H1 (cell line): ENCODE measurements at regions not wholly inside any gene's neighbourhood (a gene's known extent, or its start where the extent isn't known, plus 50 kb on each side); places are given as distances from the start of the nearest gene placed in this dataset.

Experiments used
- CTCF ChIA-PET: fragments of 300-600 bp; sonication (Branson Sonifier 250); formaldehyde crosslinking; loops from one replicate; lab custom pipeline; 2021; ENCODE audit not compliant: partially characterized antibody; lab: Charles Lee
- POLR2A ChIA-PET: fragments of 300-600 bp; sonication (Branson Sonifier 250); formaldehyde crosslinking; loops from one replicate; lab custom pipeline; 2021; ENCODE audit warnings: inconsistent platforms; ENCODE audit not compliant: partially characterized antibody; lab: Charles Lee
- DNase-seq, 2 experiments: peaks; one replicate each; pipeline versions ENCODE4 v3.0.0 to v3.0.0-alpha.2; 2010 to 2022; ENCODE audit warnings: low spot score in 2 of 2, low read depth in 1 of 2, mixed read lengths in 1 of 2
- FAIRE-seq: peaks from 2 replicates; lab custom pipeline; 2011; peaks lifted over from hg19 to GRCh38; lab: Jason Lieb, UNC
- H2AFZ ChIP-seq: 2 replicates; pipeline ENCODE4 v1.8.1; 2012; ENCODE audit warnings: low read length, inconsistent platforms
- H2AK5ac ChIP-seq: 2 replicates; pipeline ENCODE4 v1.6.1; 2013; ENCODE audit warnings: low read depth, low read length
- H2BK120ac ChIP-seq: replicated peaks from 2 replicates; pipeline ENCODE3; 2013; ENCODE audit warnings: low read depth, low read length, inconsistent platforms
- H2BK12ac ChIP-seq: 2 replicates; pipeline ENCODE4 v1.6.1; 2013; ENCODE audit warnings: low read depth, low read length
- H2BK15ac ChIP-seq: 2 replicates; pipeline ENCODE4 v1.6.1; 2013; ENCODE audit warnings: low read length
- H2BK20ac ChIP-seq: 2 replicates; pipeline ENCODE4 v1.6.1; 2013; ENCODE audit warnings: low read length
- H2BK5ac ChIP-seq: 2 replicates; pipeline ENCODE4 v1.6.1; 2013; ENCODE audit warnings: low read depth, low read length
- H3K14ac ChIP-seq: 2 replicates; pipeline ENCODE4 v1.6.1; 2013; ENCODE audit warnings: inconsistent platforms; ENCODE audit not compliant: insufficient read length
- H3K18ac ChIP-seq: 2 replicates; pipeline ENCODE4 v1.6.1; 2013; ENCODE audit warnings: low read length; ENCODE audit errors: extremely low read depth
- H3K23ac ChIP-seq: 2 replicates; pipeline ENCODE4 v1.6.1; 2013; ENCODE audit warnings: inconsistent platforms; ENCODE audit not compliant: insufficient read length
- H3K23me2 ChIP-seq: 2 replicates; pipeline ENCODE4 v1.6.1; 2013; ENCODE audit warnings: low read depth, low read length
- H3K27ac ChIP-seq: 2 replicates; pipeline ENCODE4 v1.6.1; 2011; ENCODE audit warnings: low read depth, low read length, inconsistent platforms
- H3K27me3 ChIP-seq, 4 experiments: replicated peaks in 1 of 4; 1 replicate in 1 of 4; 2 replicates in 3 of 4; pipeline versions ENCODE4 v1.6.1 to v1.8.1; 2011 to 2013; ENCODE audit warnings: low read length in 3 of 4, mild to moderate bottlenecking in 3 of 4, inconsistent platforms in 2 of 4, mixed read lengths in 2 of 4, moderate library complexity in 1 of 4; ENCODE audit not compliant: control insufficient read depth in 3 of 4, insufficient read depth in 3 of 4; ENCODE audit errors: extremely low read depth in 1 of 4
- H3K36me3 ChIP-seq, 4 experiments: 2 replicates each; pipeline versions ENCODE4 v1.6.1 to v1.8.1; 2011 to 2013; ENCODE audit warnings: mild to moderate bottlenecking in 4 of 4, low read length in 3 of 4, moderate library complexity in 2 of 4, control low read depth in 1 of 4, inconsistent platforms in 1 of 4; ENCODE audit not compliant: insufficient read depth in 4 of 4, control insufficient read depth in 2 of 4
- H3K4ac ChIP-seq: replicated peaks from 2 replicates; pipeline ENCODE3; 2013; ENCODE audit warnings: low read length, low read depth, mixed read lengths, inconsistent platforms; ENCODE audit not compliant: insufficient read length
- H3K4me1 ChIP-seq, 4 experiments: replicated peaks in 1 of 4; 1 replicate in 1 of 4; 2 replicates in 3 of 4; pipeline versions ENCODE4 v1.6.1 to v1.8.1; 2011 to 2013; ENCODE audit warnings: low read length in 3 of 4, inconsistent platforms in 2 of 4, mixed read lengths in 1 of 4; ENCODE audit not compliant: insufficient read depth in 4 of 4, control insufficient read depth in 3 of 4
- H3K4me2 ChIP-seq, 2 experiments: 2 replicates each; pipeline versions ENCODE4 v1.6.1 to v1.8.1; 2011 to 2013; ENCODE audit warnings: low read depth in 2 of 2, low read length in 2 of 2, control low read depth in 1 of 2, inconsistent platforms in 1 of 2, mild to moderate bottlenecking in 1 of 2; ENCODE audit not compliant: insufficient read depth in 1 of 2
- H3K4me3 ChIP-seq, 4 experiments: fragments of 200-600, 300-600 bp in 1 of 4; sonication (generic), shearing (Covaris generic), sonication (Bioruptor Twin) in 1 of 4; 2 replicates each; pipeline versions ENCODE4 v1.5.1 to v1.8.1; 2011 to 2016; ENCODE audit warnings: low read length in 4 of 4, low read depth in 3 of 4, control low read depth in 2 of 4, inconsistent platforms in 2 of 4, mild to moderate bottlenecking in 2 of 4, mixed read lengths in 1 of 4, moderate library complexity in 1 of 4; ENCODE audit not compliant: insufficient read depth in 2 of 4; ENCODE audit errors: extremely low read depth in 1 of 4
- H3K56ac ChIP-seq: replicated peaks from 2 replicates; pipeline ENCODE3; 2013; ENCODE audit warnings: low read depth, mild to moderate bottlenecking, mixed read lengths, low read length, inconsistent platforms; ENCODE audit not compliant: insufficient read length
- H3K79me1 ChIP-seq: 2 replicates; pipeline ENCODE4 v1.6.1; 2013; ENCODE audit warnings: low read depth, low read length, control low read depth
- H3K79me2 ChIP-seq, 2 experiments: 2 replicates each; pipeline versions ENCODE4 v1.6.1 to v1.8.1; 2012 to 2013; ENCODE audit warnings: low read length in 2 of 2, mild to moderate bottlenecking in 2 of 2, inconsistent platforms in 1 of 2; ENCODE audit not compliant: insufficient read depth in 2 of 2, control insufficient read depth in 1 of 2
- H3K9ac ChIP-seq, 4 experiments: replicated peaks in 1 of 4; 1 replicate in 1 of 4; 2 replicates in 3 of 4; pipeline versions ENCODE4 v1.6.1 to v1.8.1; 2011 to 2013; ENCODE audit warnings: low read depth in 3 of 4, low read length in 3 of 4, control low read depth in 2 of 4, mild to moderate bottlenecking in 2 of 4, moderate library complexity in 2 of 4, inconsistent platforms in 1 of 4; ENCODE audit errors: extremely low read depth in 1 of 4
- H3K9me3 ChIP-seq, 2 experiments: 2 replicates each; pipeline versions ENCODE4 v1.6.1 to v1.8.1; 2012 to 2013; ENCODE audit warnings: mild to moderate bottlenecking in 2 of 2, moderate library complexity in 2 of 2, control low read depth in 1 of 2, inconsistent platforms in 1 of 2, low read depth in 1 of 2, low read length in 1 of 2, mixed read lengths in 1 of 2; ENCODE audit not compliant: insufficient read depth in 2 of 2
- H4K20me1 ChIP-seq, 2 experiments: replicated peaks in 1 of 2; 2 replicates each; pipeline versions ENCODE3 to v1.8.1; 2011 to 2013; ENCODE audit warnings: inconsistent platforms in 2 of 2, low read length in 2 of 2, mild to moderate bottlenecking in 1 of 2; ENCODE audit not compliant: insufficient read depth in 2 of 2, control insufficient read depth in 1 of 2
- H4K5ac ChIP-seq: 2 replicates; pipeline ENCODE4 v1.6.1; 2013; ENCODE audit warnings: low read length, low read depth, mixed read lengths, inconsistent platforms; ENCODE audit not compliant: insufficient read length
- H4K8ac ChIP-seq: 2 replicates; pipeline ENCODE4 v1.8.0; 2013; ENCODE audit warnings: mild to moderate bottlenecking, moderate library complexity, low read length, inconsistent platforms; ENCODE audit not compliant: insufficient read depth; ENCODE audit errors: extremely low read depth
- H4K91ac ChIP-seq: replicated peaks from 2 replicates; pipeline ENCODE3; 2013; ENCODE audit warnings: low read length, mixed read lengths, inconsistent platforms; ENCODE audit not compliant: insufficient read length
- CHD1 ChIP-seq: IDR thresholded peaks from 2 replicates; pipeline ENCODE4 v1.6.1; 2012; ENCODE audit warnings: low read depth, low read length, improper control_type of control experiment
- HDAC6 ChIP-seq: IDR thresholded peaks from one replicate; pipeline ENCODE4 v1.7.1; 2012; ENCODE audit warnings: low read depth, mild to moderate bottlenecking, inconsistent platforms, low read length, moderate library complexity
- KDM1A ChIP-seq: fragments of 200-600, 300-600 bp; sonication (generic); IDR thresholded peaks from 2 replicates; pipeline ENCODE4 v1.7.1; 2016; ENCODE audit warnings: mild to moderate bottlenecking, low read length, borderline replicate concordance
- PHF8 ChIP-seq: fragments of 200-600 bp; sonication (generic); conservative IDR thresholded peaks from 2 replicates; pipeline ENCODE4 v1.7.1; 2012; ENCODE audit warnings: low read depth, mild to moderate bottlenecking, inconsistent platforms, low read length, moderate library complexity
- POLR2A ChIP-seq, 2 experiments: IDR thresholded peaks; 1 replicate in 1 of 2; 2 replicates in 1 of 2; pipeline ENCODE4 v1.6.1; 2011; ENCODE audit warnings: low read depth in 2 of 2, low read length in 2 of 2, mild to moderate bottlenecking in 2 of 2; ENCODE audit errors: control extremely low read depth in 1 of 2
- POLR2AphosphoS5 ChIP-seq: IDR thresholded peaks from 2 replicates; pipeline ENCODE4 v1.6.1; 2011; ENCODE audit warnings: low read depth, low read length
- RNF2 ChIP-seq: fragments of 200-900, 300-1000 bp; sonication (generic); IDR thresholded peaks from 2 replicates; pipeline ENCODE4 v1.7.1; 2016; ENCODE audit warnings: borderline replicate concordance, low read depth, mild to moderate bottlenecking, antibody characterized with exemption, low read length; ENCODE audit not compliant: poor library complexity, severe bottlenecking; ENCODE audit errors: missing control alignments
- RXRA ChIP-seq: IDR thresholded peaks from 2 replicates; pipeline ENCODE4 v1.6.1; 2011; ENCODE audit warnings: low read depth, mild to moderate bottlenecking, low read length, moderate library complexity; ENCODE audit not compliant: insufficient read depth
- SP4 ChIP-seq: IDR thresholded peaks from 2 replicates; pipeline ENCODE4 v1.6.1; 2012; ENCODE audit warnings: low read length, inconsistent platforms
- TAF7 ChIP-seq: optimal IDR thresholded peaks from 2 replicates; pipeline ENCODE3; 2011; ENCODE audit warnings: low read depth, mild to moderate bottlenecking, inconsistent platforms, low read length, moderate library complexity, borderline replicate concordance
- TBP ChIP-seq: IDR thresholded peaks from 2 replicates; pipeline ENCODE4 v1.6.1; 2011; ENCODE audit warnings: low read depth, low read length, improper control_type of control experiment
- YY1 ChIP-seq: IDR thresholded peaks from 2 replicates; pipeline ENCODE4 v1.6.1; 2011; ENCODE audit warnings: low read depth, mild to moderate bottlenecking, low read length
- WGBS, 2 experiments: shearing (Covaris generic) in 1 of 2; methylation state at CpG; one replicate each; pipeline versions ENCODE4 v1.1.6 to v1.1.7; 2013 to 2015; ENCODE audit warnings: low lambda C conversion rate in 2 of 2, mixed read lengths in 2 of 2, inconsistent platforms in 1 of 2, low coverage in 1 of 2, missing lambda C conversion rate in 1 of 2; ENCODE audit not compliant: insufficient replicate concordance in 2 of 2, insufficient coverage in 1 of 2, insufficient read length in 1 of 2; ENCODE audit errors: extremely low coverage in 1 of 2, missing lambda C conversion rate in 1 of 2; 5-methylcytosine and 5-hydroxymethylcytosine counted together
- TF ChIP-seq, protein P1 (sequence below): IDR thresholded peaks from 2 replicates; pipeline ENCODE4 v1.6.1; 2011; ENCODE audit warnings: low read depth, mild to moderate bottlenecking, low read length; ENCODE audit not compliant: insufficient read depth

DNA sequence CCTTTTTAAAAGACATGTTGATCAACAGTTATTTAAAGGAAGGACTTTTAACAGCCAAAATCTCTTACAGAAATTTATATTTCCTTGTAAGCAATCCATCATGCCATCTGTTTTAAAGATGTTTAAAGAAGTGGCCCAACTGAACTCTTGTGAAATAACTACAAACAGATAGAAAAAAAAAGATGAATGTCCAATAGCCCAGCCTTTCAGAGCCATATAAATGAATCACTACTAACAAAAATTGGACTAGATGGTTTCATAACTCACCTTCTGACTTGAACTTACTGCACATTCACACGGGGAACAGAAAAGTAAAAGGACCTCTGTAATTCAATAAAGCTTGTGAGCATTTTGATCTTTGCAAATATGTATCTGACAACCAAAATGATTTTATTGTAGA lies 319.0 kb upstream of the CHAC2 start:
- H4K20me1 ChIP-seq, result no peaks in the 10 kb centered on the region
- 85% methylated on average over 1 of the region's 1 CpG; no CpG with 5 or more reads in 1 of the 2 experiments for WGBS, 2 experiments
- DNase-seq (no peak), FAIRE-seq (no peak)
- H2AK5ac ChIP-seq, result no peak overlapping the region
- H3K4me1 ChIP-seq, result no peaks in the 10 kb centered on the region
- no peak overlapping the region for H2BK15ac ChIP-seq
- H2BK12ac ChIP-seq, result no peak overlapping the region
- H3K4me2 ChIP-seq, result no peak overlapping the region
- no peak overlapping the region for H2BK20ac ChIP-seq
- no peak overlapping the region for H2BK120ac ChIP-seq
- no peaks in the 10 kb centered on the region for H3K79me1 ChIP-seq
- no peak overlapping the region for H3K4ac ChIP-seq
- no peak overlapping the region for H3K56ac ChIP-seq
- H3K9me3 ChIP-seq, result no peaks in the 10 kb centered on the region
- H4K91ac ChIP-seq, result no peak overlapping the region
- no peak overlapping the region for H3K27ac ChIP-seq
- POLR2A ChIA-PET, result no interaction called here
- H4K8ac ChIP-seq, result no peak overlapping the region
- CTCF ChIA-PET, result interaction anchor here (1.6 kb wide), 1 partner anchor 25 kb away, joined by 6 read pairs; no protein-coding TSS in a partner anchor
- no peak overlapping the region for H3K14ac ChIP-seq
- H3K18ac ChIP-seq, result no peak overlapping the region
- H3K36me3 ChIP-seq, result no peaks in the 10 kb centered on the region
- TF ChIP-seq CHD1, result no peak
- no peak for TF ChIP-seq KDM1A
- no peak for TF ChIP-seq HDAC6
- no peak for TF ChIP-seq TBP
- no peak for TF ChIP-seq SP4
- TF ChIP-seq POLR2A (IDR thresholded peaks at IDR 0.05; ENCODE audit: control extremely low read depth in 1 of 2, low read depth in 2 of 2, low read length in 2 of 2), result no peak
- TF ChIP-seq YY1, result no peak
- TF ChIP-seq RXRA, result no peak
- no peak for TF ChIP-seq POLR2AphosphoS5
- TF ChIP-seq RNF2, result no peak
- no peak for TF ChIP-seq TAF7
- no peak for TF ChIP-seq PHF8
- TF ChIP-seq, protein P1, sequence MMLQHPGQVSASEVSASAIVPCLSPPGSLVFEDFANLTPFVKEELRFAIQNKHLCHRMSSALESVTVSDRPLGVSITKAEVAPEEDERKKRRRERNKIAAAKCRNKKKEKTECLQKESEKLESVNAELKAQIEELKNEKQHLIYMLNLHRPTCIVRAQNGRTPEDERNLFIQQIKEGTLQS, result no peak
- no peaks in the 10 kb centered on the region; the same call in 1 of the 2 replicates for H3K23me2 ChIP-seq
- H3K4me3 ChIP-seq, result no peak overlapping the region
- H3K23ac ChIP-seq, result no peak overlapping the region
- H2BK5ac ChIP-seq, result no peak overlapping the region
- no peak overlapping the region for H3K9ac ChIP-seq
- no peak overlapping the region for H4K5ac ChIP-seq
- no peaks in the 10 kb centered on the region for H3K27me3 ChIP-seq
- H3K79me2 ChIP-seq, result no peaks in the 10 kb centered on the region
- no peak overlapping the region for H2AFZ ChIP-seq
